GM23338 (cell line): ENCODE measurements at regions not wholly inside any gene's neighbourhood (a gene's known extent, or its start where the extent isn't known, plus 50 kb on each side); places are given as distances from the start of the nearest gene placed in this dataset.
"Not testable (repeated sequence)": the region's sequence is repeated elsewhere in the genome, so short reads cannot be mapped to it uniquely, and the experiment has no call there.

Source experiments
- ATAC-seq: fragments of 200-7000 bp; cut with Tn5 transposase; 3 replicates; pipeline ENCODE4 v1.9.1; 2020
- DNase-seq: peaks from one replicate; pipeline ENCODE4 v3.0.0-alpha.2; 2015; ENCODE audit warnings: low spot score
- H2AFZ ChIP-seq: fragments of 200-600 bp; sonication (generic); 2 replicates; pipeline ENCODE4 v1.8.0; 2016; ENCODE audit warnings: antibody characterized with exemption, mild to moderate bottlenecking, moderate library complexity
- H3F3A ChIP-seq: fragments of 200-600 bp; sonication (generic); replicated peaks from 2 replicates; pipeline ENCODE4 v1.8.0; 2017; ENCODE audit warnings: antibody characterized with exemption, mixed run types, low read depth
- H3K27ac ChIP-seq: fragments of 200-600 bp; sonication (generic); 2 replicates; pipeline ENCODE4 v1.6.1; 2016; ENCODE audit warnings: low read depth
- H3K27me3 ChIP-seq: fragments of 200-600 bp; sonication (generic); 2 replicates; pipeline ENCODE4 v1.8.0; 2016; ENCODE audit warnings: mild to moderate bottlenecking, mixed run types, moderate library complexity; ENCODE audit not compliant: insufficient read depth
- H3K36me3 ChIP-seq: fragments of 200-600 bp; sonication (generic); 2 replicates; pipeline ENCODE4 v1.8.0; 2016; ENCODE audit warnings: mild to moderate bottlenecking; ENCODE audit not compliant: insufficient read depth
- H3K4me1 ChIP-seq: fragments of 200-600 bp; sonication (generic); 2 replicates; pipeline ENCODE4 v1.8.0; 2016; ENCODE audit warnings: mild to moderate bottlenecking, moderate library complexity; ENCODE audit not compliant: insufficient read depth
- H3K4me2 ChIP-seq: fragments of 200-600 bp; sonication (generic); 2 replicates; pipeline ENCODE4 v1.7.1; 2017; ENCODE audit warnings: mixed run types
- H3K4me3 ChIP-seq: fragments of 200-600 bp; sonication (generic); 2 replicates; pipeline ENCODE4 v1.6.1; 2016; ENCODE audit warnings: mixed run types
- H3K79me2 ChIP-seq: fragments of 200-600 bp; sonication (generic); replicated peaks from 2 replicates; pipeline ENCODE4 v1.8.0; 2017; ENCODE audit warnings: mild to moderate bottlenecking; ENCODE audit not compliant: insufficient read depth
- H3K9me2 ChIP-seq: fragments of 200-600 bp; sonication (generic); 2 replicates; pipeline ENCODE4 v1.8.0; 2017; ENCODE audit not compliant: insufficient read depth
- H4K20me1 ChIP-seq: fragments of 200-600 bp; sonication (generic); replicated peaks from 2 replicates; pipeline ENCODE4 v1.8.0; 2017; ENCODE audit warnings: mild to moderate bottlenecking; ENCODE audit not compliant: insufficient read depth
- H3K27ac Mint-ChIP-seq: 2 replicates; pipeline ENCODE4 v1.8.0; 2020; ENCODE audit warnings: inconsistent platforms, mild to moderate bottlenecking, moderate library complexity, mixed read lengths
- H3K27me3 Mint-ChIP-seq: 3 replicates; pipeline ENCODE4 v1.8.0; 2022; ENCODE audit warnings: low read depth, mild to moderate bottlenecking, moderate library complexity, mixed read lengths, inconsistent platforms; ENCODE audit not compliant: insufficient read depth, poor library complexity
- H3K36me3 Mint-ChIP-seq: 3 replicates; pipeline ENCODE4 v1.8.0; 2021; ENCODE audit warnings: low read depth, mild to moderate bottlenecking, inconsistent platforms, moderate library complexity, mixed read lengths
- H3K4me1 Mint-ChIP-seq: 3 replicates; pipeline ENCODE4 v1.8.0; 2020; ENCODE audit warnings: mild to moderate bottlenecking, inconsistent platforms, mixed read lengths
- H3K4me3 Mint-ChIP-seq: 3 replicates; pipeline ENCODE4 v1.8.0; 2021; ENCODE audit warnings: moderate library complexity, mild to moderate bottlenecking, inconsistent platforms, mixed read lengths
- H3K9me3 Mint-ChIP-seq: 3 replicates; pipeline ENCODE4 v1.8.0; 2020; ENCODE audit warnings: moderate library complexity, mild to moderate bottlenecking, inconsistent platforms, mixed read lengths
- POLR2AphosphoS5 ChIP-seq: IDR thresholded peaks from 2 replicates; pipeline ENCODE4 v1.6.1; 2016; ENCODE audit warnings: antibody characterized with exemption, low read depth
- ZNF331 ChIP-seq: fragments of 250-450 bp; sonication (Bioruptor Pico); IDR thresholded peaks from 2 replicates; pipeline ENCODE4 v1.5.0; 2020; ENCODE audit warnings: low read depth, mild to moderate bottlenecking, moderate library complexity
- TF ChIP-seq, protein P1 (sequence below): fragments of 250-450 bp; sonication (Bioruptor Pico); IDR thresholded peaks from 2 replicates; pipeline ENCODE4 v1.5.0; 2020; ENCODE audit warnings: mild to moderate bottlenecking, moderate library complexity
- TF ChIP-seq, protein P2 (sequence below), 2 experiments: fragments of 200-600 bp in 1 of 2; sonication (generic) in 1 of 2; conservative IDR thresholded peaks; 2 replicates each; pipeline versions ENCODE4 v1.5.1 to v1.6.1; 2016 to 2017; ENCODE audit warnings: antibody characterized with exemption in 2 of 2, low read depth in 2 of 2, mild to moderate bottlenecking in 2 of 2, moderate library complexity in 1 of 2

GRCh38 chr6:1456816-1457215 is 67.4 kb downstream of the FOXF2 start:
- H3K27ac ChIP-seq, H3K4me2 ChIP-seq, H3K27ac Mint-ChIP-seq, H4K20me1 ChIP-seq, H2AFZ ChIP-seq, H3K27me3 Mint-ChIP-seq, H3K4me3 Mint-ChIP-seq, H3K27me3 ChIP-seq, H3K4me1 Mint-ChIP-seq, H3K4me1 ChIP-seq, H3K4me3 ChIP-seq, H3K36me3 Mint-ChIP-seq, ATAC-seq, DNase-seq, H3K9me2 ChIP-seq, H3K36me3 ChIP-seq, H3K79me2 ChIP-seq, H3F3A ChIP-seq: not testable (repeated sequence)
- H3K9me3 Mint-ChIP-seq, result peaks cover 17% of the 10 kb centered on the region; the same call in 2 of the 3 replicates

- Mint-ChIP-seq H3K9me3 (peaks cover 9% of the 10 kb centered on the region; the same call in 2 of the 3 replicates), H3K4me3 (no peak overlapping the region), H3K36me3 (no peaks in the 10 kb centered on the region), H3K4me1 (peaks cover 18% of the 10 kb centered on the region), H3K27me3 (peaks cover 4% of the 10 kb centered on the region), H3K27ac (no peak overlapping the region)
- no peaks in the 10 kb centered on the region for H3K79me2 ChIP-seq
- H2AFZ ChIP-seq, result no peak overlapping the region
- no peaks in the 10 kb centered on the region for H3F3A ChIP-seq
- DNase-seq, result no peak
- ATAC-seq, result no peak
- TF ChIP-seq, protein P1, sequence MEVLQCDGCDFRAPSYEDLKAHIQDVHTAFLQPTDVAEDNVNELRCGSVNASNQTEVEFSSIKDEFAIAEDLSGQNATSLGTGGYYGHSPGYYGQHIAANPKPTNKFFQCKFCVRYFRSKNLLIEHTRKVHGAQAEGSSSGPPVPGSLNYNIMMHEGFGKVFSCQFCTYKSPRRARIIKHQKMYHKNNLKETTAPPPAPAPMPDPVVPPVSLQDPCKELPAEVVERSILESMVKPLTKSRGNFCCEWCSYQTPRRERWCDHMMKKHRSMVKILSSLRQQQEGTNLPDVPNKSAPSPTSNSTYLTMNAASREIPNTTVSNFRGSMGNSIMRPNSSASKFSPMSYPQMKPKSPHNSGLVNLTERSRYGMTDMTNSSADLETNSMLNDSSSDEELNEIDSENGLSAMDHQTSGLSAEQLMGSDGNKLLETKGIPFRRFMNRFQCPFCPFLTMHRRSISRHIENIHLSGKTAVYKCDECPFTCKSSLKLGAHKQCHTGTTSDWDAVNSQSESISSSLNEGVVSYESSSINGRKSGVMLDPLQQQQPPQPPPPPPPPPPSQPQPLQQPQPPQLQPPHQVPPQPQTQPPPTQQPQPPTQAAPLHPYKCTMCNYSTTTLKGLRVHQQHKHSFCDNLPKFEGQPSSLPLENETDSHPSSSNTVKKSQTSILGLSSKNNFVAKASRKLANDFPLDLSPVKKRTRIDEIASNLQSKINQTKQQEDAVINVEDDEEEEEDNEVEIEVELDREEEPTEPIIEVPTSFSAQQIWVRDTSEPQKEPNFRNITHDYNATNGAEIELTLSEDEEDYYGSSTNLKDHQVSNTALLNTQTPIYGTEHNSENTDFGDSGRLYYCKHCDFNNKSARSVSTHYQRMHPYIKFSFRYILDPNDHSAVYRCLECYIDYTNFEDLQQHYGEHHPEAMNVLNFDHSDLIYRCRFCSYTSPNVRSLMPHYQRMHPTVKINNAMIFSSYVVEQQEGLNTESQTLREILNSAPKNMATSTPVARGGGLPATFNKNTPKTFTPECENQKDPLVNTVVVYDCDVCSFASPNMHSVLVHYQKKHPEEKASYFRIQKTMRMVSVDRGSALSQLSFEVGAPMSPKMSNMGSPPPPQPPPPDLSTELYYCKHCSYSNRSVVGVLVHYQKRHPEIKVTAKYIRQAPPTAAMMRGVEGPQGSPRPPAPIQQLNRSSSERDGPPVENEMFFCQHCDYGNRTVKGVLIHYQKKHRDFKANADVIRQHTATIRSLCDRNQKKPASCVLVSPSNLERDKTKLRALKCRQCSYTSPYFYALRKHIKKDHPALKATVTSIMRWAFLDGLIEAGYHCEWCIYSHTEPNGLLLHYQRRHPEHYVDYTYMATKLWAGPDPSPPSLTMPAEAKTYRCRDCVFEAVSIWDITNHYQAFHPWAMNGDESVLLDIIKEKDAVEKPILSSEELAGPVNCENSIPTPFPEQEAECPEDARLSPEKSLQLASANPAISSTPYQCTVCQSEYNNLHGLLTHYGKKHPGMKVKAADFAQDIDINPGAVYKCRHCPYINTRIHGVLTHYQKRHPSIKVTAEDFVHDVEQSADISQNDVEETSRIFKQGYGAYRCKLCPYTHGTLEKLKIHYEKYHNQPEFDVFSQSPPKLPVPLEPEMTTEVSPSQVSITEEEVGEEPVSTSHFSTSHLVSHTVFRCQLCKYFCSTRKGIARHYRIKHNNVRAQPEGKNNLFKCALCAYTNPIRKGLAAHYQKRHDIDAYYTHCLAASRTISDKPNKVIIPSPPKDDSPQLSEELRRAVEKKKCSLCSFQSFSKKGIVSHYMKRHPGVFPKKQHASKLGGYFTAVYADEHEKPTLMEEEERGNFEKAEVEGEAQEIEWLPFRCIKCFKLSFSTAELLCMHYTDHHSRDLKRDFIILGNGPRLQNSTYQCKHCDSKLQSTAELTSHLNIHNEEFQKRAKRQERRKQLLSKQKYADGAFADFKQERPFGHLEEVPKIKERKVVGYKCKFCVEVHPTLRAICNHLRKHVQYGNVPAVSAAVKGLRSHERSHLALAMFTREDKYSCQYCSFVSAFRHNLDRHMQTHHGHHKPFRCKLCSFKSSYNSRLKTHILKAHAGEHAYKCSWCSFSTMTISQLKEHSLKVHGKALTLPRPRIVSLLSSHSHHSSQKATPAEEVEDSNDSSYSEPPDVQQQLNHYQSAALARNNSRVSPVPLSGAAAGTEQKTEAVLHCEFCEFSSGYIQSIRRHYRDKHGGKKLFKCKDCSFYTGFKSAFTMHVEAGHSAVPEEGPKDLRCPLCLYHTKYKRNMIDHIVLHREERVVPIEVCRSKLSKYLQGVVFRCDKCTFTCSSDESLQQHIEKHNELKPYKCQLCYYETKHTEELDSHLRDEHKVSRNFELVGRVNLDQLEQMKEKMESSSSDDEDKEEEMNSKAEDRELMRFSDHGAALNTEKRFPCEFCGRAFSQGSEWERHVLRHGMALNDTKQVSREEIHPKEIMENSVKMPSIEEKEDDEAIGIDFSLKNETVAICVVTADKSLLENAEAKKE (CRISPR knock-in tag), result no peak
- no peak for TF ChIP-seq ZNF331
- TF ChIP-seq POLR2AphosphoS5, result no peak
- TF ChIP-seq, protein P2, sequence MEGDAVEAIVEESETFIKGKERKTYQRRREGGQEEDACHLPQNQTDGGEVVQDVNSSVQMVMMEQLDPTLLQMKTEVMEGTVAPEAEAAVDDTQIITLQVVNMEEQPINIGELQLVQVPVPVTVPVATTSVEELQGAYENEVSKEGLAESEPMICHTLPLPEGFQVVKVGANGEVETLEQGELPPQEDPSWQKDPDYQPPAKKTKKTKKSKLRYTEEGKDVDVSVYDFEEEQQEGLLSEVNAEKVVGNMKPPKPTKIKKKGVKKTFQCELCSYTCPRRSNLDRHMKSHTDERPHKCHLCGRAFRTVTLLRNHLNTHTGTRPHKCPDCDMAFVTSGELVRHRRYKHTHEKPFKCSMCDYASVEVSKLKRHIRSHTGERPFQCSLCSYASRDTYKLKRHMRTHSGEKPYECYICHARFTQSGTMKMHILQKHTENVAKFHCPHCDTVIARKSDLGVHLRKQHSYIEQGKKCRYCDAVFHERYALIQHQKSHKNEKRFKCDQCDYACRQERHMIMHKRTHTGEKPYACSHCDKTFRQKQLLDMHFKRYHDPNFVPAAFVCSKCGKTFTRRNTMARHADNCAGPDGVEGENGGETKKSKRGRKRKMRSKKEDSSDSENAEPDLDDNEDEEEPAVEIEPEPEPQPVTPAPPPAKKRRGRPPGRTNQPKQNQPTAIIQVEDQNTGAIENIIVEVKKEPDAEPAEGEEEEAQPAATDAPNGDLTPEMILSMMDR (conservative IDR thresholded peaks at IDR 0.05; ENCODE audit: low read depth in 2 of 2), result no peak
- no peak overlapping the region for H3K4me2 ChIP-seq
- no peak overlapping the region for H3K4me3 ChIP-seq
- no peaks in the 10 kb centered on the region for H3K9me2 ChIP-seq
- no peaks in the 10 kb centered on the region for H3K36me3 ChIP-seq
- no peaks in the 10 kb centered on the region for H4K20me1 ChIP-seq
- H3K27ac ChIP-seq, result no peak overlapping the region
- H3K27me3 ChIP-seq, result no peaks in the 10 kb centered on the region
- peaks cover 17% of the 10 kb centered on the region for H3K4me1 ChIP-seq
Observed at GRCh38 chr6:1461207-1461606, 71.8 kb downstream of the FOXF2 start.
